DOHH2 (cell line): ENCODE measurements at regions not wholly inside any gene's neighbourhood (a gene's known extent, or its start where the extent isn't known, plus 50 kb on each side); places are given as distances from the start of the nearest gene placed in this dataset.
A peak's percentile ranks its signal among the peaks of the same experiment; 100 is the strongest.

Experiments
- H3F3A ChIP-seq: fragments of 200-600 bp; sonication (generic), shearing (Covaris generic); 2 replicates; pipeline ENCODE4 v1.6.0; 2016; ENCODE audit warnings: antibody characterized with exemption, mild to moderate bottlenecking; ENCODE audit not compliant: control insufficient read depth, insufficient read depth
- H3K27ac ChIP-seq: fragments of 200-600 bp; sonication (generic); 2 replicates; pipeline ENCODE4 v1.5.1; 2014; ENCODE audit warnings: low read depth, mild to moderate bottlenecking, low read length, moderate library complexity
- H3K27me3 ChIP-seq: fragments of 200-600 bp; sonication (generic); 2 replicates; pipeline ENCODE4 v1.6.1; 2014; ENCODE audit warnings: mild to moderate bottlenecking, low read length, mixed read lengths; ENCODE audit not compliant: control insufficient read depth
- H3K36me3 ChIP-seq: fragments of 200-600 bp; sonication (generic); 2 replicates; pipeline ENCODE4 v1.6.1; 2014; ENCODE audit warnings: mild to moderate bottlenecking, low read length, moderate library complexity, mixed read lengths; ENCODE audit not compliant: control insufficient read depth
- H3K4me1 ChIP-seq: fragments of 200-600 bp; sonication (generic); 2 replicates; pipeline ENCODE4 v1.6.1; 2014; ENCODE audit warnings: mild to moderate bottlenecking, low read length, mixed read lengths; ENCODE audit not compliant: control insufficient read depth
- H3K4me2 ChIP-seq: fragments of 200-600 bp; sonication (generic); 2 replicates; pipeline ENCODE4 v1.6.0; 2014; ENCODE audit warnings: mild to moderate bottlenecking, low read length, moderate library complexity
- H3K4me3 ChIP-seq: fragments of 200-600 bp; sonication (generic); 2 replicates; pipeline ENCODE4 v1.5.1; 2014; ENCODE audit warnings: mild to moderate bottlenecking, low read length, mixed read lengths
- H3K79me2 ChIP-seq: fragments of 200-600 bp; sonication (generic); 2 replicates; pipeline ENCODE4 v1.6.1; 2014; ENCODE audit warnings: mild to moderate bottlenecking, low read length, mixed read lengths; ENCODE audit not compliant: control insufficient read depth
- H3K9me2 ChIP-seq: fragments of 200-600 bp; sonication (generic); replicated peaks from 2 replicates; pipeline ENCODE4 v1.6.1; 2014; ENCODE audit warnings: mild to moderate bottlenecking, low read length, mixed read lengths; ENCODE audit not compliant: control insufficient read depth
- H3K9me3 ChIP-seq: fragments of 200-600 bp; sonication (generic); 2 replicates; pipeline ENCODE4 v1.6.1; 2014; ENCODE audit warnings: antibody characterized with exemption, low read length, mixed read lengths; ENCODE audit not compliant: control insufficient read depth, insufficient read depth
- H4K20me1 ChIP-seq: fragments of 200-600 bp; sonication (generic); 2 replicates; pipeline ENCODE4 v1.6.0; 2014; ENCODE audit warnings: low read depth, mild to moderate bottlenecking, antibody characterized with exemption, low read length, moderate library complexity; ENCODE audit not compliant: control insufficient read depth, insufficient read depth
- CTCF ChIP-seq: fragments of 200-600 bp; sonication (generic); IDR thresholded peaks from one replicate; pipeline ENCODE4 v1.5.1; 2014; ENCODE audit warnings: antibody characterized with exemption, mild to moderate bottlenecking, low read depth, low read length; ENCODE audit not compliant: poor library complexity, severe bottlenecking
- EZH2phosphoT487 ChIP-seq: fragments of 200-600 bp; sonication (generic); IDR thresholded peaks from 2 replicates; pipeline ENCODE4 v1.6.1; 2017; ENCODE audit warnings: borderline replicate concordance, mild to moderate bottlenecking, antibody characterized with exemption, low read length, moderate library complexity, mixed read lengths

GRCh38 chr6:37561361-37561760, 61.7 kb upstream of the CCDC167 start:
- H3K36me3 ChIP-seq = no peaks in the 10 kb centered on the region
- peaks cover 98% of the 10 kb centered on the region for H3K27me3 ChIP-seq
- peaks cover 4% of the 10 kb centered on the region; the same call in 1 of the 2 replicates for H3K9me3 ChIP-seq
- no peaks in the 10 kb centered on the region for H3F3A ChIP-seq
- H3K4me2 ChIP-seq = no peak overlapping the region
- no peaks in the 10 kb centered on the region for H3K79me2 ChIP-seq
- H4K20me1 ChIP-seq = no peaks in the 10 kb centered on the region; the same call in 1 of the 2 replicates
- TF ChIP-seq EZH2phosphoT487 (no peak), CTCF (no peak)
- H3K9me2 ChIP-seq = no peaks in the 10 kb centered on the region
- H3K4me1 ChIP-seq = peaks cover 17% of the 10 kb centered on the region
- H3K27ac ChIP-seq = no peak overlapping the region
- H3K4me3 ChIP-seq = no peak overlapping the region

GRCh38 chr6:37560737-37561103, 61.0 kb upstream of the CCDC167 start:
- Histone ChIP-seq H3K79me2 (no peaks in the 10 kb centered on the region), H3K36me3 (no peaks in the 10 kb centered on the region), H3K27ac (no peak overlapping the region), H3K4me2 (no peak overlapping the region), H3K4me3 (no peak overlapping the region), H3K9me3 (peaks cover 4% of the 10 kb centered on the region; the same call in 1 of the 2 replicates), H3F3A (no peaks in the 10 kb centered on the region), H4K20me1 (no peaks in the 10 kb centered on the region; the same call in 1 of the 2 replicates), H3K27me3 (peaks cover 97% of the 10 kb centered on the region), H3K4me1 (peaks cover 15% of the 10 kb centered on the region), H3K9me2 (no peaks in the 10 kb centered on the region)
- peak; percentile 1 for TF ChIP-seq CTCF
- TF ChIP-seq EZH2phosphoT487 = no peak

GRCh38 chr6:37559501-37559900, 59.8 kb upstream of the CCDC167 start:
- peaks cover 25% of the 10 kb centered on the region for H3K4me1 ChIP-seq
- H3K27ac ChIP-seq = no peak overlapping the region
- no peak for TF ChIP-seq CTCF
- no peak for TF ChIP-seq EZH2phosphoT487
- H3K79me2 ChIP-seq = no peaks in the 10 kb centered on the region
- H3K36me3 ChIP-seq = no peaks in the 10 kb centered on the region
- H4K20me1 ChIP-seq = no peaks in the 10 kb centered on the region; the same call in 1 of the 2 replicates
- H3K4me2 ChIP-seq = no peak overlapping the region
- peaks cover 4% of the 10 kb centered on the region; the same call in 1 of the 2 replicates for H3K9me3 ChIP-seq
- no peaks in the 10 kb centered on the region for H3F3A ChIP-seq
- H3K4me3 ChIP-seq = no peak overlapping the region
- H3K27me3 ChIP-seq = peaks cover 97% of the 10 kb centered on the region
- no peaks in the 10 kb centered on the region for H3K9me2 ChIP-seq
